Stimulated activated CD4-positive, alpha-beta T cell treated with anti-CD3 and anti-CD28 coated beads, Interleukin-12 subunit alpha, Interleukin-12 subunit beta, amount 100 ng/mL, for 24 hours (primary cell): ENCODE measurements at regions not wholly inside any gene's neighbourhood (a gene's known extent, or its start where the extent isn't known, plus 50 kb on each side); places are given as distances from the start of the nearest gene placed in this dataset.
A peak's percentile ranks its signal among the peaks of the same experiment; 100 is the strongest.

Source experiments
- DNase-seq, 2 experiments: peaks; one replicate each; pipeline ENCODE4 v3.0.0-alpha.2; 2020; ENCODE audit warnings: low read depth in 2 of 2

- peak in 1 of 2 experiments; percentile 20 for DNase-seq
Observed at GRCh38 chr18:54717673-54718407, 110.4 kb upstream of the RAB27B start.

DNA sequence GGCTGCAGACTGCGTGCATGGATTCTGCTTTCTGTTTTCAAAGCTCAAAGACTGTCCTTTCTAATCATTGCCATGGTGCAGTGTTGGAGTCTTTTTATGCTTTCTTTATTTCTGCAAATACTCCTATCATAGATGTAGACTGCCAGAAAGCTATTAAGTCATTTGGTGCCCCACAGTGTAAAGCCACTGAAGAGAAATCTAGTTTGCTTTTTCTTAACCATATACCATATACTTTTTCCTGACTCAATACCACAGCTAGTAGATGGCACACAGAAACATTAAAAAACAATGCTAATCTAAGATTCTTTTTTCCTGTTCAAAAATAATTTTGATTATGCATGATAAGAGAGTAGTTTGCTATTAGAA is 109.9 kb upstream of the RAB27B start:
- no peak for DNase-seq

DNA sequence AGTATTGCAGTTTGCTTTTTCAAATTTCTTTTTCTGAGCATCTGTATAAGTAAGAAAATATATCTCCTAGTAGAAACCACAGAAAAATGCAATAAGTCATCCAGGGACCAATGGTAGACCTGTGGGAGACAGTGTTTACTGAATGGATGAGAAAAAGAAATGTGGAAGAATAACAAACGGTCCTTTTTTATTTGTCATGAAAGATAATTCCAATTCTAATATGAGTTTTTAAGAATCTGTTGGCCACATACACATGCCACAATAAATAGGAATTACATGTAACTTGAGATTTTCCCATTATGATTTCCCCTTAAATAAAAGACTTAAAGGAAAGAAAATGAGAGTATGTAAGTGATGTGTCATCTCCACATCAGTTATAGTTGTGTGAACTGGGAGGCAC is 107.7 kb upstream of the RAB27B start:
- DNase-seq = no peak

GRCh38 chr18:54726143-54726542 is 102.1 kb upstream of the RAB27B start:
- DNase-seq = no peak

DNA sequence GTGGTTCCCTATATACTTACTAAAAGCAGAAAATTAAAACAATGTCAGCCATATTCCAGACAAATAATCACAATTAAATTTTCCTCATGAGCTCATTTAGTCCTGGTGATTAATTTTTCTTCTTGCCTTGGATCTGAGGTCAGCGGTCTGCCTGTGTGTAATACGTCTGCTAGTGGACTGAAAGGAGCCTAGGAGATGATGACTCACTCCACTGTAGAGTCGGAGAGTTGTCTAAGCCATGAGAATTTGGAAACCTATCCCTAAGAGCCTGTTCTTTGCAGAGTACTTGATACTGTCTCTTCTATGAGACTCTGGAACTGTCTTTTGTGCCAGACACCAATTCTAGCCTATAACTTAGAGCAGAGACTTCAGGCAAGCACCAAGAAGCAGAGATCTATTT is 94.2 kb upstream of the RAB27B start:
- DNase-seq = no peak

DNA sequence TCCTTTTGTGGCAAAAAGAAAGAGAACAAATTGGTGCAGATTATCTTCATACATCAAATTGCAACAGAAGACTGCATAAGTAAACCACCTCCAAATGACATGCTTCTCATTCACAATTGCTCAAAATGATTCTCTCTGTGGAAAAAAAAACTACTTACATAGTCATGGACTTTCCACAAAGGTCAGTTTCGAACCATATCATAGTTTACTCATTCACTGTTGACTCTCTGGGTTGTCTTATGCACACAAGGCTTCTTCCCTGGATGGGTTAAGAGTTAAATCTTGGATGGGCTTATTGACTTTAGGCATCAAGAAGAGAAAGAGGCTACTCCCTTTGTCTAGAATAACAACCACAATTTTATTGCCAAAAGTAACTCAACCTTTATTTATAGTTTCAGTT is 91.3 kb upstream of the RAB27B start:
- no peak for DNase-seq

DNA sequence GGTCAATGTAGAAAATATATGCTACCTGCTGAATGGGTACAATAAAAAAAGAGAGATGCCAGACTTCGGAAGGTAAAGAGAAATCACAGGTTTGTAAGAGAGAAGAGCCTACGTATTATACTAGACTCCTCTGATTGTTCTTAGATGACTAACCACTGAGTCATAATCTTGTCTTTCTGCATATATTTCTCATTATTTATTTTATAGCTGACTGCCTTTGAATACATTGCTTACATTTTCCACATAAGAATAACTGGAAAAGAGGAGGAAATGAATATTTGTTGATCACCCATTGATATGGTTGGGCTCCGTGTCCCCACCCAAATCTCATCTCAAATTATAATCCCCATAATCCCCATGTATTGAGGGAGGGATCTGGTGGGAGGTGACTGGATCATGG is 90.3 kb upstream of the RAB27B start:
- no peak for DNase-seq

DNA sequence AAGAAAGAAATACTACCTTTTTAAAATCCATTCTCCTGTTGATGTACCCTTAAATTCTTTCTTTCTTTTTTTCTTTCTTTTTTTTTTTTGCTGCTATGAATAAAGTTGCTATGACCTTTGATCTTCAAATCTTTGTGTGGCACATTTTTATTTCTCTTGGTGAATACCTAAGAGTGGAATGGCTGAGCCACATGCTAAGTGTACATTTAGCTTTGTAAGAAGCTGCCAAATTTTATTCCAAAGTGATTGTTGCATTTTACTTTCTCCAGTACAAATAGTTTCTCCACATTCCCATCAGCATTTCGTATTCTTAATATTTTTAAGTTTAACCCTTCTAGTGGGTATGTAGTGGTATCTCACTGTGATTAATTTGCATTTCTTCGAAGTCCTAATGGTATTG is 88.8 kb upstream of the RAB27B start:
- DNase-seq = no peak

DNA sequence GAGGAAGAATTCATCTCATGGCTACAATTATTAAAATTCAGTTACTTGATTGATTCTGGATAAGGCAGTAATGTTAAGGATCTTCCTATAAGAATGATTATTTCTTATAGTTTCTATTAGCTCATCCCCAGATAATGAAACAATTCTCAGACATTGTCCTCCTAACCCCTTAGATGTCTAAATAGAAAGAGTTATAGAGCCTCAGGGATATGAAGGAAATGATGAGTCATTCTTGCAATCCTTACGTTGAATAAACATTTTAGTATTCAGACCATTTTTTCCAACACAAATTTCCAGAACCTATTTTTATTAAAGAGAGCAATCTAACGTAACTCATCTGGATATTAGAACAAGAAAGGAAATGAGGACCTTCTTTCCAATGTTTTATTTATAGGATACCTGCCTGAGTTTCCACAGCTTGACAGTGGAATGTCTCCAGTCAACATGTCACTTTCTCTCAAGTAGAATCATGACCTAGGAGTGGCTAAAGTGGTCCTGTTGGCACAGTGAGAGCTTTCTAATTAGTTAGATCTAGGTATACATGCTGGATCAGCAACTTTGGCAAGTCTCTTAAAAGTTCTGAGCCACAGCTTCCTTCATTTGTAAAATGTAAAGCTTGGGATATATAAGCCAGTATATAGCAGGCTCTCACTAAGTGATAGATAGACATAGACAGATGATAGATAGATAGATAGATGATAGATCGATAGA is 88.0 kb upstream of the RAB27B start:
- no peak for DNase-seq

DNA sequence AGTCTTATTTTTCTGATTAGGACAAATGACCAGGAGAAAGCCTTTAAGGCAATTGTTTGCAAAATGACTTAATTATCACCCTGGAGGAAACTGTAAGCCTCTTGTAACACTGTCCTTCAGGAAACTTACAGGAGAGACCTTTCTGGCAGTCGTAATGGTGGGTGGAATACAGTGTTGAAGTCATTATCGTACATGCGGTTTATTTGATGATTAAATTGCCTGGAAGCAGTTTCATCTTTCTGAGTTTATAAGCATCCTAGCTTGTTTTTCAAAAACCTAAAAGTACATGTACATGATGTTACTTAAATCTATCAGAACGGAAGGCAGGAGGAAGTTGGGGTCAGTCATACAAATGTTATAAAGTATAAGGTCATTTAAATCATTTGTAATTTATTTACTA is 86.2 kb upstream of the RAB27B start:
- DNase-seq = no peak

GRCh38 chr18:54742659-54743604 is 85.3 kb upstream of the RAB27B start:
- no peak for DNase-seq

- DNase-seq = no peak
Observed at GRCh38 chr18:54743605-54743995, 84.7 kb upstream of the RAB27B start.

DNA sequence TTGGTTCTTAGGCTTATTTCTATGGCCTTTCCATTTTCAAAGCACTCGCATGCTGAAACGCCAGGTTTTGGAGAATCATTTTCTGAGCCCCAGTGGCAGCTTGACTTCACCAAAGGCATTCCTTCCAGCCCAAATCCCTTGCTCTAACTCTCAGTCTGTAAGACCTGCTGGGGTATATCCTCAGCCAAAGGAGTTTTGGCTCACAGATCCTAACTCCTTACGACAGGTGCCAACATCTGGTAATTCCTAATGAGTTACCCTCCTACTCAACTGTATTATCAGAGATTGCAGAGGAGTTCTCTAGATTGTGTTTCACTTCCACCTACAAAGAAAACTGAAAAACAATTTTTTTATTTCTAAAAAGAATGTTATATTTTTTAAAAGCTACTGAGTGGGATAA is 79.0 kb upstream of the RAB27B start:
- no peak for DNase-seq

GRCh38 chr18:54750350-54750749 is 77.9 kb upstream of the RAB27B start:
- DNase-seq = no peak

DNA sequence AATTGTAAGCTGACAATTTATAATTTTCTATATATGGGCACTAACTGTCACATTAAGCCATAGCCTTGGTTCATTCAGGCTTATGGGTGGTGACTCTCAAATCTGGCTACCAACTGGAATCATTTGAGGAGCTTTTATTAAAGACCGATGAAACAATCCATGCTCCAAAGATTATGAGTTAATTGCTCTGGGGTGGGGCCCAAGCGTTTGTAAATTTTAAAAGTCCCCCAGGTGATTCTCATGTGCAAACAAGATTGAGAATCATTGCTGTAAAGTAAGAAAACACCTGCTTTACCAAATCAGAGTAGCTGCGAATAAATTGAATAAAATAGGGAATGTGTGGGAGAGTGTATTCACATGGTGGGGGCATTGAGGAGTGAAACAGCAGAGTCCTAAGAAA is 76.1 kb upstream of the RAB27B start:
- no peak for DNase-seq

DNA sequence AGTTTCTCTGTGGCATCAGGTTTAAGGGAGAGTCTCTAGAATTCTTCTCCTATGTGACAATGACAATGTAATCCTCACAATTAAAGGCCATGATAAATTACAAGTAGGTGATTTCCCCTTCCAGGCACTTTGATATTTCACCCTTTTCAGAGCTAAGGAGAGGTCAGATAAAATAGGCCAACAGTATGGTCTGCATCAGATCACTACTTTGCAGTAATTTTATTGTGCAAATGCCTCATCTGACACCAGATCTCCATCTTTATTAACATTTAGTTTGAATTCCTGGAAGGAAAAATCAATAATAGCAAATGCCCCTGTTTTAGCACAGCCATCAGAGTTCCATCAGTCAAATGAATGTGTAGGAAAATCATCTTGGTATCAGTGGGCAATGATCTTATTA is 72.8 kb upstream of the RAB27B start:
- no peak for DNase-seq

- no peak for DNase-seq
Observed at GRCh38 chr18:54762386-54762785, 65.9 kb upstream of the RAB27B start.

DNA sequence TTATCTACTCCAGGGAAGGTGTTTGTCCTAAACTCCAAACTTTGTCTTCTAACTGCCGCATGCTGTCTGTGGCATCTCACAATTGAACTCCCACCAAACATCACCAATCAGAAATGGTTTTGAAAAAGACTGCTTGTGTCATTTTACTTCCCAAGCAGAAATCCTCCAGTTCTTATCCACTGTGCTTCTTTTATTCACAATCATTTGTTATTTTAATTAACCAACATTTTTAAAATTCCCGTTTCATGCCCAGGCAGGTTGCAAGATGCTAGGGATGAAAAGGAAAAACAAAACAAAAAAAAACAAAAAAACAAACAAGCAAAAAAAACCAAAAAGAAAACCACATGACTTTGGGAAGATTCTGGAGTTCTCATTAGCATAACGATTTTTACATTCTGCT is 63.5 kb upstream of the RAB27B start:
- DNase-seq = no peak

DNA sequence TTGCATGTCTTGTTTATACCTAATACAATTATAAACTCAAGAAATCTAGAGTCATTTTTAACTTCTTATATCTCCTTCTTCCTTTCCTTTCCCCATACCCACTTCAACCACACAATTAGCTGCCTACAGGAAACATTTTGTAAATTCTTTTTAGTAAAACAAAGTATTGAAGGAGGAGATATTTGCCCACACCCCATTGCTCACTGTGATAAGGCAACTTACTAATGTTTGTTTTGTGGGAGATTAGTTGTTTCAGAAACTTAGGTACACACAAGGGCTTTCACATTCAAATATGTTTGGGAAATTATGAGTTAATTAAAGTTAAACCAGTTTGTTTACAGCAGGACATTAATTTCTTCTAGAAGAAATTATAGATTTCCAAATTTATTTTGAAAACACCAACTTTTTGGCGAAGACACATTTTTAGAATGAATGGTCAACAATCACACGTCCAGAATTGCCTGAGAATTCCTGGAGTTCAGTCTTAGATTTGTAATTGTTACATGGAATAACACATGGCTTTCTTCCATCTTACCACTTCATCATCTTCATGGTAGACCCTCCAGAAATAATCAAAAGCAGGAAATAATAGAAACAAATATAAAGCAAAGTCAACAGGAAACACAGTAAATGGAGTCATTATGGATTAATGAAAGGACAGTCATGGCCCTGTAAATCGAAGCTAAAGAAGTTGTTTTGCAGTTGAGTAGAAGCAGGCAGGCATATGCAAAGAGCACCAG is 62.5 kb upstream of the RAB27B start:
- no peak for DNase-seq

DNA sequence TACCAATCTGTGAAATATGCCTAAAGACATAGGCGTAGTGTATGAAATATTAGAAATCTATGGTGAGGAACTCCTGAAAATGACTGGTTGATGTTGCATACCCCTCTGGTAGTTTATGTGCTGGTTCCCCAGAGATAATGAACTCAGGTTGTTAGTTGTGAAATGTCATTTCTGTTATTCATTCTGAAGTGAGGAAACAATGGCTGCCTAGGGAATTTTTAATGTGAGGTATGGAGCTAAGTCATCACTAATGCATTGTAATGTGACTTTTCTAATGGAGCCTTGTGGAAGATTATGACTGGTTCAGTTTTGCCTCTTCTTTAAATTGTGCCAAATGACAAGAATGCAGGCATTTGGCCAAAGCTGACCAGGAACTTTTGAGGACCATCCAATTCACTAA is 61.6 kb upstream of the RAB27B start:
- no peak for DNase-seq

GRCh38 chr18:54767098-54767497 is 61.2 kb upstream of the RAB27B start:
- no peak for DNase-seq
